A673 (cell line): ENCODE measurements at regions not wholly inside any gene's neighbourhood (a gene's known extent, or its start where the extent isn't known, plus 50 kb on each side); places are given as distances from the start of the nearest gene placed in this dataset.
"Not testable (repeated sequence)": the region's sequence is repeated elsewhere in the genome, so short reads cannot be mapped to it uniquely, and the experiment has no call there.

Source experiments
- BruUV-seq: library from RNA; stranded (reverse); fragments of 400-500 nt; replicated peaks from 2 replicates; lab custom pipeline; 2021; lab: Mats Ljungman, UMichigan
- CTCF ChIA-PET: fragments of 300-600 bp; sonication (Branson Sonifier 250); formaldehyde crosslinking; loops from one replicate; lab custom pipeline; 2022; ENCODE audit warnings: antibody characterized with exemption; lab: Charles Lee
- POLR2A ChIA-PET: fragments of 300-600 bp; sonication (Branson Sonifier 250); formaldehyde crosslinking; loops from one replicate; lab custom pipeline; 2022; ENCODE audit warnings: antibody characterized with exemption; ENCODE audit not compliant: low non-redundant PET; lab: Charles Lee
- DNase-seq: peaks from one replicate; pipeline ENCODE4 v3.0.0-alpha.2; 2015; ENCODE audit warnings: low spot score
- H3K27ac ChIP-seq: fragments of 200-600 bp; sonication (generic); 2 replicates; pipeline ENCODE4 v1.5.1; 2016; ENCODE audit warnings: mixed run types, low read depth, mild to moderate bottlenecking, mixed read lengths, antibody characterized with exemption, low read length; ENCODE audit not compliant: poor library complexity, severe bottlenecking
- H3K27me3 ChIP-seq: fragments of 200-600 bp; sonication (generic); replicated peaks from 2 replicates; pipeline ENCODE4 v1.6.1; 2017; ENCODE audit warnings: mixed run types, low read depth, mild to moderate bottlenecking, mixed read lengths, antibody characterized with exemption, low read length; ENCODE audit not compliant: insufficient read depth, poor library complexity
- H3K36me3 ChIP-seq: fragments of 200-600 bp; sonication (generic); 2 replicates; pipeline ENCODE4 v1.6.1; 2016; ENCODE audit warnings: mixed run types, mild to moderate bottlenecking, mixed read lengths, antibody characterized with exemption, low read length; ENCODE audit not compliant: insufficient read depth, poor library complexity, severe bottlenecking
- H3K4me1 ChIP-seq: fragments of 200-600 bp; sonication (generic); 2 replicates; pipeline ENCODE4 v1.6.1; 2017; ENCODE audit warnings: mixed run types, mild to moderate bottlenecking, mixed read lengths, antibody characterized with exemption, low read length; ENCODE audit not compliant: insufficient read depth, poor library complexity, severe bottlenecking
- H3K4me3 ChIP-seq: fragments of 200-600 bp; sonication (generic); 2 replicates; pipeline ENCODE4 v1.5.1; 2016; ENCODE audit warnings: low read depth, mixed run types, mild to moderate bottlenecking, mixed read lengths, low read length; ENCODE audit not compliant: poor library complexity, severe bottlenecking
- H3K9me3 ChIP-seq: fragments of 200-600 bp; sonication (generic); 2 replicates; pipeline ENCODE4 v1.6.1; 2016; ENCODE audit warnings: mixed run types, low read depth, mild to moderate bottlenecking, mixed read lengths, antibody characterized with exemption, low read length; ENCODE audit not compliant: poor library complexity, severe bottlenecking
- CTCF ChIP-seq: fragments of 300-800, 200-600 bp; sonication (generic); conservative IDR thresholded peaks from 2 replicates; pipeline ENCODE4 v1.5.1; 2017; ENCODE audit warnings: low read depth, mild to moderate bottlenecking, antibody characterized with exemption, low read length, moderate library complexity, mixed read lengths
- EZH2 ChIP-seq: fragments of 200-600 bp; sonication (generic); IDR thresholded peaks from 2 replicates; pipeline ENCODE4 v1.6.1; 2017; ENCODE audit warnings: borderline replicate concordance, low read depth, mild to moderate bottlenecking, mixed read lengths, antibody characterized with exemption, low read length; ENCODE audit not compliant: poor library complexity, severe bottlenecking
- intact Hi-C: fragments of 100-400 bp; cut with micrococcal nuclease; formaldehyde crosslinking; loops from one replicate; pipeline ENCODE4 v1.10.0; 2022; ENCODE audit not compliant: unreplicated experiment

- DNase-seq, result no peak
- no peaks in the 10 kb centered on the region for H3K9me3 ChIP-seq
- H3K36me3 ChIP-seq, result no peaks in the 10 kb centered on the region
- BruUV-seq, result no TSS peak
- intact Hi-C loops, result no loop called here
- H3K4me1 ChIP-seq, result no peaks in the 10 kb centered on the region
- no peaks in the 10 kb centered on the region for H3K27me3 ChIP-seq
- H3K4me3 ChIP-seq, result no peak overlapping the region
- TF ChIP-seq CTCF (no peak), EZH2 (no peak)
- ChIA-PET CTCF (no interaction called here), POLR2A (no interaction called here)
- H3K27ac ChIP-seq, result no peak overlapping the region
These were observed 170.0 kb upstream of the IGFBP3 start for GRCh38 chr7:46091071-46091470.

- no peak overlapping the region for H3K27ac ChIP-seq
- no peaks in the 10 kb centered on the region for H3K36me3 ChIP-seq
- intact Hi-C loops, result no loop called here
- H3K4me1 ChIP-seq, result no peaks in the 10 kb centered on the region
- BruUV-seq, result no TSS peak
- ChIA-PET POLR2A (no interaction called here), CTCF (no interaction called here)
- no peak for TF ChIP-seq CTCF
- no peak for TF ChIP-seq EZH2
- no peak overlapping the region for H3K4me3 ChIP-seq
- H3K27me3 ChIP-seq, result no peaks in the 10 kb centered on the region
- H3K9me3 ChIP-seq, result no peaks in the 10 kb centered on the region
- no peak for DNase-seq
These were observed 168.2 kb upstream of the IGFBP3 start for GRCh38 chr7:46089281-46089680.

GRCh38 chr7:46088486-46088885 lies 167.4 kb upstream of the IGFBP3 start:
- intact Hi-C loops, H3K4me3 ChIP-seq, H3K27ac ChIP-seq, CTCF ChIA-PET, POLR2A ChIA-PET, H3K4me1 ChIP-seq, H3K36me3 ChIP-seq, BruUV-seq, DNase-seq, H3K27me3 ChIP-seq, H3K9me3 ChIP-seq: not testable (repeated sequence)

GRCh38 chr7:46080595-46081159 lies 159.6 kb upstream of the IGFBP3 start:
- ChIA-PET POLR2A (no interaction called here), CTCF (no interaction called here)
- Histone ChIP-seq H3K4me1 (no peaks in the 10 kb centered on the region), H3K4me3 (no peak overlapping the region), H3K36me3 (no peaks in the 10 kb centered on the region), H3K27me3 (no peaks in the 10 kb centered on the region), H3K9me3 (no peaks in the 10 kb centered on the region), H3K27ac (no peak overlapping the region)
- BruUV-seq, result no TSS peak
- intact Hi-C loops, result no loop called here
- DNase-seq, result no peak
- TF ChIP-seq EZH2 (no peak), CTCF (no peak)
